ENCODE measurements at regions not wholly inside any gene's neighbourhood (a gene's known extent, or its start where the extent isn't known, plus 50 kb on each side); places are given as distances from the start of the nearest gene placed in this dataset.
A peak's percentile ranks its signal among the peaks of the same experiment; 100 is the strongest.
"Not testable (repeated sequence)": the region's sequence is repeated elsewhere in the genome, so short reads cannot be mapped to it uniquely, and the experiment has no call there.

- no peak overlapping the region for H3K4me3 ChIP-seq
- no peak overlapping the region for H3K27ac ChIP-seq
- TF ChIP-seq, protein P1, sequence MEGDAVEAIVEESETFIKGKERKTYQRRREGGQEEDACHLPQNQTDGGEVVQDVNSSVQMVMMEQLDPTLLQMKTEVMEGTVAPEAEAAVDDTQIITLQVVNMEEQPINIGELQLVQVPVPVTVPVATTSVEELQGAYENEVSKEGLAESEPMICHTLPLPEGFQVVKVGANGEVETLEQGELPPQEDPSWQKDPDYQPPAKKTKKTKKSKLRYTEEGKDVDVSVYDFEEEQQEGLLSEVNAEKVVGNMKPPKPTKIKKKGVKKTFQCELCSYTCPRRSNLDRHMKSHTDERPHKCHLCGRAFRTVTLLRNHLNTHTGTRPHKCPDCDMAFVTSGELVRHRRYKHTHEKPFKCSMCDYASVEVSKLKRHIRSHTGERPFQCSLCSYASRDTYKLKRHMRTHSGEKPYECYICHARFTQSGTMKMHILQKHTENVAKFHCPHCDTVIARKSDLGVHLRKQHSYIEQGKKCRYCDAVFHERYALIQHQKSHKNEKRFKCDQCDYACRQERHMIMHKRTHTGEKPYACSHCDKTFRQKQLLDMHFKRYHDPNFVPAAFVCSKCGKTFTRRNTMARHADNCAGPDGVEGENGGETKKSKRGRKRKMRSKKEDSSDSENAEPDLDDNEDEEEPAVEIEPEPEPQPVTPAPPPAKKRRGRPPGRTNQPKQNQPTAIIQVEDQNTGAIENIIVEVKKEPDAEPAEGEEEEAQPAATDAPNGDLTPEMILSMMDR (IDR thresholded peaks at IDR 0.05), result no peak
- H3K36me3 ChIP-seq, result no peaks in the 10 kb centered on the region
- H3K4me1 ChIP-seq, result no peaks in the 10 kb centered on the region
- intact Hi-C loops (cut with DNase I), result no loop called here
- no peaks in the 10 kb centered on the region for H3K27me3 ChIP-seq
- DNase-seq, result no peak
- no peaks in the 10 kb centered on the region for H3K9me3 ChIP-seq
- ATAC-seq, result no peak
These were observed 298.3 kb downstream of the TRIML1 start for GRCh38 chr4:188437535-188437934.

DNA sequence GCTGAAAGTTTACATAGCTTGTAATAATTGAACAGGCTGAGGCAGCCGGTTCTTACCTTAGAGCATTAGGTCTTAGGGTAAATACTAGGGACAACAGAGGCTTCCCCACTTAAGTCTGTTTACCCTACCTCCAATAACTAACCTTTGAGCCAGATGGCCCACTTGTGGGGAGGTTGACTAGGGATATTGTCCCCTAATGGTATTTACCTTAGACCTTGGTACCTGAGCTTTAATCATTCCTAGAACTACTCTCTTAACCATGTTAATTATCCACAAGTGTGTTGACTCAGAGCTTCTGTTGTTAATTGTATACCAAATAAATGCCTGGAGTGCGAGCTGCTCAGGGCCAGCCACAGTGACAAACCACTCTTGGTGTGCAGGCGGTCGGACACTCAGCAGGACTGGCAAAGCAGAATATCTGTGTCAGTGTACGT is 299.2 kb downstream of the TRIML1 start:
- H3K9me3 ChIP-seq; ATAC-seq; H3K36me3 ChIP-seq; intact Hi-C loops (cut with DNase I); H3K27ac ChIP-seq; H3K4me3 ChIP-seq; H3K4me1 ChIP-seq; H3K27me3 ChIP-seq; DNase-seq: not testable (repeated sequence)

- ATAC-seq (peak; percentile 29), DNase-seq (no peak)
- intact Hi-C loops (cut with DNase I), result no loop called here
These were observed 300.5 kb downstream of the TRIML1 start for GRCh38 chr4:188439641-188440311.

GRCh38 chr4:188444500-188444899 is 305.3 kb downstream of the TRIML1 start:
- no peak overlapping the region for H3K4me3 ChIP-seq
- ATAC-seq (no peak), DNase-seq (no peak)
- no peaks in the 10 kb centered on the region for H3K27me3 ChIP-seq
- H3K4me1 ChIP-seq, result no peaks in the 10 kb centered on the region
- H3K27ac ChIP-seq, result no peak overlapping the region
- intact Hi-C loops (cut with DNase I), result no loop called here
- no peaks in the 10 kb centered on the region for H3K36me3 ChIP-seq
- TF ChIP-seq, protein P1 (IDR thresholded peaks at IDR 0.05), result no peak
- H3K9me3 ChIP-seq, result no peaks in the 10 kb centered on the region

More at GRCh38 chr4:188439641-188440311, 300.5 kb downstream of the TRIML1 start:
- Histone ChIP-seq H3K4me1 (no peaks in the 10 kb centered on the region), H3K36me3 (no peaks in the 10 kb centered on the region), H3K27me3 (no peaks in the 10 kb centered on the region), H3K4me3 (no peak overlapping the region), H3K9me3 (no peaks in the 10 kb centered on the region), H3K27ac (no peak overlapping the region)
- TF ChIP-seq, protein P1 (IDR thresholded peaks at IDR 0.05), result no peak

DNA sequence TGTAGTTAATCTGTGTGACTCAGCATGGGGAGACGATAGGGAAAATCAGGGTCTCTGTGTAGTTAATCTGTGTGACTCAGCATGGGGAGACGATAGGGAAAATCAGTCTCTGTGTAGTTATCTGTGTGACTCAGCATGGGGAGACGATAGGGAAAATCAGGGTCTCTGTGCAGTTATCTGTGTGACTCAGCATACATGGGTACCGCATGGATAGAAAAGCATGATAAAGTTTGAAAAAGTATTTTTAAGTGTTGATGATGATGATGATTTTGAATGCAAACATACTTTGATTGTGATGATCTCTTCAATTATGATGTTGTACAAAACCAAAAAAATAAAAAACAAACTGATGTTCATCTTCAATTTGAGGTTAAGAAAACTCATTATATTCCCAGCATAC is 309.8 kb downstream of the TRIML1 start:
- H3K9me3 ChIP-seq; H3K27me3 ChIP-seq; DNase-seq; intact Hi-C loops (cut with DNase I); ATAC-seq; H3K4me3 ChIP-seq; H3K4me1 ChIP-seq; H3K36me3 ChIP-seq; H3K27ac ChIP-seq: not testable (repeated sequence)

DNA sequence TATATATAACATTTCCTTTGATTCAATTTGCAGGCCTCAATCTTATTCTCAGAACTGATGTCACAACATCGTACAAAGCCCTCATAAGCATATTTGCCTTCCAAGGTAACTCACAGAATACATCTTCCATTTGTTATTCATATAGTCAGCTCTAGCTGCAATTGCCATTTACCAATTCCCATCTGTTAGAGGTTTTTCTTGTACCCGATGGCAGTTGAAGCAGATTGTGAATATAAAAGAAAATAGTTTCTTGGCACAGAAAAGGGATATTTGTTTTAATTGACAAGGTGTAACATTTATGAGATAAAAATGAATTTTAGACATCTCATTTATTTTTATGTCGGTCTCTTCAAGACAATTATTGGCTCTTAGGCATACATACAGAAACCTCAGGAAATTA is 311.3 kb downstream of the TRIML1 start:
- H3K4me1 ChIP-seq, result no peaks in the 10 kb centered on the region
- intact Hi-C loops (cut with DNase I), result no loop called here
- H3K27me3 ChIP-seq, result no peaks in the 10 kb centered on the region
- no peaks in the 10 kb centered on the region for H3K36me3 ChIP-seq
- DNase-seq (no peak), ATAC-seq (no peak)
- no peak overlapping the region for H3K4me3 ChIP-seq
- TF ChIP-seq, protein P1 (IDR thresholded peaks at IDR 0.05), result no peak
- H3K9me3 ChIP-seq, result no peaks in the 10 kb centered on the region
- no peak overlapping the region for H3K27ac ChIP-seq

DNA sequence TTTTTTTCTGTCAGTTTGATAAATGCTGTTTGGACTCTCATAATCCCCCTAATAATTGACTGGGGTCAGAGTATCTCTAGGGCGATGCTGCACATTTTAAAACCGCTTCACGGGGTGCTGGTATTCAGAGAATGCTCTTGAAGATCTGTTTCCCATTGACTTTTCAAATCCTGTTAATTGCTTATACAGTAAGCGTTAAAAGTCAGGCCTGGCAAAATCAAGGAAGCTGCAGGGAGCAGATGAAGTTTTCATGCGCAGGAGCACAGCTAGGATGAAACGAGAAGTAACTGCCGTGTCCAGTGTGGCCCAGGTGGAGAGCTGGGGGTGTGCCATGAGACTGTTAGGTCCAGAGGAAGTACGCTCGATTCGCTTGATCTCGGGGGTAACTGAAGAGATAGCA is 312.9 kb downstream of the TRIML1 start:
- TF ChIP-seq, protein P1 (IDR thresholded peaks at IDR 0.05), result no peak
- H3K27ac ChIP-seq, result no peak overlapping the region
- H3K4me3 ChIP-seq, result no peak overlapping the region
- no peak for ATAC-seq
- no peaks in the 10 kb centered on the region for H3K4me1 ChIP-seq
- no peak for DNase-seq
- intact Hi-C loops (cut with DNase I), result no loop called here
- no peaks in the 10 kb centered on the region for H3K27me3 ChIP-seq
- H3K36me3 ChIP-seq, result no peaks in the 10 kb centered on the region
- H3K9me3 ChIP-seq, result no peaks in the 10 kb centered on the region
